COLO829 (cell line): ENCODE measurements at regions not wholly inside any gene's neighbourhood (a gene's known extent, or its start where the extent isn't known, plus 50 kb on each side); places are given as distances from the start of the nearest gene placed in this dataset.
"Not testable (repeated sequence)": the region's sequence is repeated elsewhere in the genome, so short reads cannot be mapped to it uniquely, and the experiment has no call there.

Experiments used
- DNase-seq: peaks from one replicate; pipeline ENCODE4 v3.0.0; 2012; ENCODE audit warnings: low spot score

DNA sequence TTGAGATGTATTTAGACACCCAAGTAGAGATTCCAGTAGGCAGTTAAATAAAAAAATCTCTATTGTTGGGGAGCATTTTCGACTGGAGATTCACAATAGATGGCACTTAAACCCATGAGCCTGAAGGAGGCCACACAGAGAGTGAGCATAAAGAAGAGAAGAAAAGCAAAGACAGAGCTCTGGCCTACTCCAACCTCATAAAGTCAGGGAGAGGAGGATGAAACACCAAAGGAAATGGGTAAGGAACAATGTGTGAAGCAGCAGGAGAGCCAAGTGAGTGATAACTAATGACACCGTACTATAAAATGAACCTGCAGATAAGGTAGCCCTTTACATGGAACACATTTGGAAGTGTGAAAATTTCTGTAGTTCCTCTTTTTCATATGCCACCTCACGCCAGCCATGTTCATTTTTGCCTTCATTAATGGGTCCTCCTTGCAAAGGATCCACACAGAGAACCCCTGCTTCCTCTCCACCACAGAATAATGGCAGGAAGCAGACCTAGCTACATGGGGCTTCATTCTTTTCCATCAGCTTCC is 150.0 kb upstream of the SYT10 start:
- no peak for DNase-seq

GRCh38 chr12:33593753-33594152 is 154.1 kb upstream of the SYT10 start:
- DNase-seq: no peak

- peak; percentile 35 for DNase-seq
These were observed 156.4 kb upstream of the SYT10 start for GRCh38 chr12:33596061-33596460.

GRCh38 chr12:33596814-33597213 is 157.2 kb upstream of the SYT10 start:
- no peak for DNase-seq

DNA sequence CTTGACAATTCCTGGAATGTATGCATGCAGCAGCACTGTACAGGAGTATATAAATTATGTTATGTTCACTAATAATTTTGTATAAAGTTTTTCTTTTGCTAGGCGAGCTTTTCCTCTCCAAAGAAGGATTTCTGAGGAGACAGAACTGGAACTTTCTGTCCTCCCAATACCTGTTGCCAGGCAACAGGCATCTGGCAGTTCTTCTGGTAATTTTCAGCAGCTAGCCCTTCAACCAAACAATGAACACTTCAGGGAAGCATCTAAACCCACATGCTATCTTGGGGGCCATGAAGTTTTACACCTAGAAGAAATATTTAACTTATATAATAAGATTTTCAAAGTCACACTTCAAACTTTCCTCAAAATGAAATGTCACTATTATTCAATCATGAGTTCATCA is 162.9 kb upstream of the SYT10 start:
- DNase-seq: no peak

- DNase-seq: peak; percentile 43
These were observed 166.1 kb upstream of the SYT10 start for GRCh38 chr12:33605757-33606156.

GRCh38 chr12:33609910-33610309 is 170.3 kb upstream of the SYT10 start:
- no peak for DNase-seq

- DNase-seq: no peak
These were observed 175.0 kb upstream of the SYT10 start for GRCh38 chr12:33614630-33615029.

DNA sequence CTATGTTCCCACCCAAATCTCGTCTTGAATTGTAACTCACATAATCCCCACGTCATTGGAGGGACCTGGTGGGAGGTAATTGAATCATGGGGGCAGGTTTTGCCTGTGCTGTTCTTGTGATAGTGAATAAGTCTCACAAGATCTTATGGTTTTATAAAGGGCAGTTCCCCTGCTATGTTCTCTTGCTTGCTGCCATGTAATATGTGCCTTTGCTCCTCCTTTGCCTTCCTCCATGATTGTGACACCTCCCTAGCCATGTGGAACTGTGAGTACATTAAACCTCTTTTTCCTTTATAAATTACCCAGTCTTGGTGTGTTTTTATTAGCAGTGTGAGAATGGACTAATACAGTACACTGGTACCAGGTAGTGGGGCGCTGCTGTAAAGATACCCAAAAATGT is 177.6 kb upstream of the SYT10 start:
- DNase-seq: no peak

DNA sequence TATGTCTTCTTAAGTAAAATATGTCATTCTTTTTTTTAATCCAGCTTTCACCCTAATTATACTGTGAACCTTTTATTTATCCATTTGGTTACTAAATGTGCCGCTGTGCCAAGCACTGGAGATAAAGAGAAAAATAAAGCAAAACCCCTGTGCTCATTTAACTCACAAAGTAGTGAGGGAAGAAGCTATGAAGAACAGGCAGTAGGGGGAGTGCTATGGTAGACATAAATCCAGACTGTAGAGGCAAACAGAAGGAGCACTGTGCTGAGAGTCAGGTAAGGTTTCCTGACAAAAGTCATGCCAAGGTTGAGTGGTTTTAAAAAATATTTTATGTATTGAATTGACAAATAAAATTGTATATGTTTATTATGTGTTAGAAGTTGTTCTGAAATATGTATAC is 188.5 kb upstream of the SYT10 start:
- DNase-seq: no peak

- no peak for DNase-seq
These were observed 194.9 kb upstream of the SYT10 start for GRCh38 chr12:33634544-33634943.

- not testable (repeated sequence) for DNase-seq
These were observed 197.3 kb upstream of the SYT10 start for GRCh38 chr12:33636930-33637329.

GRCh38 chr12:33639975-33640374 is 200.4 kb upstream of the SYT10 start:
- no peak for DNase-seq

DNA sequence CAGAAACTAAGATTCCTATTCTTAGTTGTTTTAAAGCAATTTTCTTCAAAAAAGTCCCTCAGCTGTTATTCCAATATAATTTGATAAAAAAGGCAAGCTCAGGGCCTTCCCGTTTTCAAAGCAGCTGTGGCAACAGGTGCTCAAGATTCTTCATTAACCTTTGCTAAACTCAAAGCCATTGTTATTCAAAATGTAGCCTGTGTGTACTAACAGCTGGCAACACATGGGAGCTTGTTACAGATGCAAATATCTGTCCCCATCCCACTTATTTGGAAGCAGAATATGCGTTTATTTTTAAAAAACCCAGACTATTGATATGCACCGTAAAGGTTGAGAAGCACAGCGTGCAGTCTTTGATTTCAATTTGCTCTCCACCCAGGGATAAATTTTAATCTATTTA is 210.4 kb upstream of the SYT10 start:
- no peak for DNase-seq

DNA sequence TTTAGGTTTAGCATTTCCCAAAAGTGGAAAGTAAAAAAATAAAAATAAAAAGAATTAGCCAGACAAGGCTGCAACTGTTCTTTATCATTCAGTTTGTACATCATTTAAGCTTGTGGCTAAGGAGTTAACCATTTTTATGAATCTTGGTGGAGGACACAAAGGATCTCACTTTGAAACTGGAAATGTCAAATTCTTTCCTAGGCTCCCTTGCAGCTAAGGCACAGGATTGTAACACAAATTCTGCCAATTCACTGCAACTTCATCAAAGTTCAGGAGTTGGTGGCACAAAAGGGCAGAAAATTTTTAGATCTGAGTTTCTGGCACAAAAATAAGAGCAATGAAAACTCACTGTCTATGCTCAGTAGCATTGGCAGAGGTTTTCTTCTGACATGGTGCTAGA is 211.2 kb upstream of the SYT10 start:
- no peak for DNase-seq

DNA sequence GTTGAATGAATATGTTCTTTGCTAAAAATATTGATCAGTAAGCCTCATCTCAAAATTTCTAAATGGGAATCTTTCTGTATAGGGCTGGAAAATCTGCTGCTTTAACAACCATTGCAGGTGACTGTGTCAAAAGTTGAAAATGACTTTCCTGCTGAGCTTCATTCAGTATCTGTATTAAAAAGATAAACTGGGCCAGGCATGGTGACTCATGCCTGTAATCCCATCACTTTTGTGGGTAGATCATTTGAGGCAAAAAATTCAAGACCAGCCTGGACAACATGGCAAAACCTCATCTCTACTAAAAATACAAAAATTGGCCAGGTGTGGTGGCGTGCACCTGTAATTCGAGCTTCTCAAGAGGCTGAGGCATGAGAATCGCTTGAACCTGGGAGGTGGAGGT is 213.7 kb upstream of the SYT10 start:
- no peak for DNase-seq

DNA sequence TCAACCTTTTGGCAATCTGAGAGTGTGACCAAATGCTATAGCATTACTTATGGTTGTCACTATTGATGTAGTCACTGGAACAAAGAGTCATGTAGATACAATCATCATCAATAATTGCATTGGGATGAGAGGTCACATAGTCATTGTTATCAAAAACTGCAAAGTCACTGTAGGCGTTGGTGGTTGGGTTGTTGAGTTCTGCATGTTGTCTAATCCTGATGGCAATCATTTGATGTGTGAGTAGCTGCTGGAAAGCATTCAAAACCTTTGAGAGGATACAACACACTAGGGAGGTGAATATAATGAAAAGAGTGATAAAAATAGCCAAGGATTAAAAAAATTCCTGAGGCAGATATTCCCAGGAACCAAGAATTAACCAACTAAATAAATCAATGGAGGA is 214.7 kb upstream of the SYT10 start:
- no peak for DNase-seq

- DNase-seq: no peak
These were observed 223.5 kb upstream of the SYT10 start for GRCh38 chr12:33663000-33663654.

- no peak for DNase-seq
These were observed 229.7 kb upstream of the SYT10 start for GRCh38 chr12:33669349-33669748.

- no peak for DNase-seq
These were observed 230.7 kb upstream of the SYT10 start for GRCh38 chr12:33670284-33670683.

- DNase-seq: no peak
These were observed 232.1 kb upstream of the SYT10 start for GRCh38 chr12:33671676-33672075.

DNA sequence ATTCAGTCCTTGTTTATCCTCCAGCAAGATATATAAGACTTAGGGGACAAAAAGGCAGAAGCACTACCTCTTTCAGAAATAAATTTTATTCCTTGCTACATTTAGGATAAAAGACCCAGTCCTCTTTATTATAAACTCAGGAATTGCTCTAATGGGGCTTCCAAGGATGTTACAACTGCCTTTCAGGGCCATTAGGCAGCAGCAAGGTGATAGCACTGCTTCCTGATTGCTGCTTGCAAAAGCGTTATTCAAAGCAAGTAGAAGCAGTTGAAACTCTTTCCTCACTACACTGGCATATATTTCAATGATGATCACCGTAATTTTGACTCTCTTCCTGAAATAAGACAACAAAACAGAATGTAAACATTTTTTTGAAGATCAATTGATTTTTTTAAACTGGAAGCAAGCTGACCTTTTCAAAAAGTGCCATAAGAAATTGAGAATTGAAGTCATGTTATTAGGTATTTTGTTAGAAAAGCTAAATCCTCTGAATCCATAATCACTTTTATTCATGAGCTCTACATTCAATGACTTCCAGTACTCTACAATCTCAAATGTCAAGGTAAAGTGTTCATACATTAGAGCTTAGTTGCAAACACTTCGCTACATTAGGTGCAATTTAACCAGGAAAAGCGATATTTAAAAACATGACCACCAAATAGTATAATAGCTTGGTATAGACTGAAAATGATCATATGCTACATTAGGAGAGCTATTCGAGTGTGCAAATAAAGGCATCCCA is 233.4 kb upstream of the SYT10 start:
- DNase-seq: no peak

DNA sequence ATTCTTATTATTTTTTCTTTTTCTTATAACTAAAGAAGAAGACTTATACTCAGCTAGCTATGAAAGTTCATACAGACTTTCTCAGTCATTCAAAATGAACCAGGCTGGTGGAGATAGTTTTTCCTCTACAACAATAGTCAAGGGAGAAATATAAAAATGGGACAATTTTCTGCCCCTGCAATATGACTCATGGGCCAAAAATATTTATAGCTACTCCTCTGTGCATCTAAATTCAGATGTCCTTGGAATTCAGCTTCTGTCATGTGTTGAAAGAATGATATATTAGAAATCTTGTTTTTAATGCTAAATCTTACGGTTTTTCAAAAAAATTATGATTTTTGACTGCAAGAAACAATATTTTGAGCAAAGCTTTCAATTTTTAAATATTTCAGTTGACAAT is 237.2 kb upstream of the SYT10 start:
- DNase-seq: peak; percentile 7
